HEK293T (cell line): ENCODE measurements at regions not wholly inside any gene's neighbourhood (a gene's known extent, or its start where the extent isn't known, plus 50 kb on each side); places are given as distances from the start of the nearest gene placed in this dataset.

Experiments
- FOXA1 ChIP-seq: fragments of 450-650 bp; IDR thresholded peaks from 2 replicates; pipeline ENCODE4 v1.6.1; 2016; ENCODE audit warnings: mild to moderate bottlenecking
- FOXK2 ChIP-seq: fragments of 450-650 bp; IDR thresholded peaks from 2 replicates; pipeline ENCODE4 v1.6.1; 2016; ENCODE audit warnings: mild to moderate bottlenecking
- L3MBTL2 ChIP-seq: fragments of 450-650 bp; conservative IDR thresholded peaks from 2 replicates; pipeline ENCODE4 v1.6.1; 2016; ENCODE audit warnings: mild to moderate bottlenecking
- SP1 ChIP-seq: fragments of 450-650 bp; IDR thresholded peaks from 2 replicates; pipeline ENCODE4 v1.6.1; 2017
- TARDBP ChIP-seq: fragments of 450-650 bp; IDR thresholded peaks from 2 replicates; pipeline ENCODE4 v1.6.1; 2016

DNA sequence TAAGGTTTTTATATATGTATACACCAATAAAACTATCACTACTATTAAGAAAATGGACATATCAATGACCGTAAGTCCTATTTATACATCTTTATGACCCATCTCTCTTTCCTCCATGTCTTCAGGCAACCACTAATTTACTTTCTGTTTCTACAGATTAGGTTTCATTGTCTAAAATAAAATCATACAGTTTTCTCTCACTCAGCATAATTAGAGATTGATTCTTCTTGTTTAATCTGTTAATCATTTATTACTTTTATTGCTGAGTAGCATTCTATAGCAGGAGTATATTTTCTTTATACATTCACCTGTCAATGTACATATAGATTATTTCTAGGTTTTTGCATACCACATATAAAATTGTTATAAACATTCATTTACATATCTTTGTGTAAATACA lies 388.0 kb downstream of the RFPL4B start:
- TF ChIP-seq L3MBTL2 = no peak
- TF ChIP-seq TARDBP = no peak
- no peak for TF ChIP-seq FOXA1
- TF ChIP-seq FOXK2 = no peak
- no peak for TF ChIP-seq SP1
